ENCODE measurements at regions not wholly inside any gene's neighbourhood (a gene's known extent, or its start where the extent isn't known, plus 50 kb on each side); places are given as distances from the start of the nearest gene placed in this dataset.

GRCh38 chr13:83272076-83272475 lies 610.2 kb downstream of the SLITRK1 start:
- TF ChIP-seq POLR2AphosphoS5 (IDR thresholded peaks at IDR 0.05; ENCODE audit: borderline replicate concordance, low read depth, low read length), result no peak
- TF ChIP-seq FOXP2 (optimal IDR thresholded peaks at IDR 0.05; ENCODE audit: control extremely low read depth, extremely low read length, insufficient read depth), result no peak
- TF ChIP-seq EZH2 (IDR thresholded peaks at IDR 0.05), result no peak

All from SK-N-MC (cell line).